Heart right ventricle (tissue), 16 donors: ENCODE measurements at regions not wholly inside any gene's neighbourhood (a gene's known extent, or its start where the extent isn't known, plus 50 kb on each side); places are given as distances from the start of the nearest gene placed in this dataset.
A peak's percentile ranks its signal among the peaks of the same experiment; 100 is the strongest.

Experiments
- ATAC-seq, 8 donors: fragments of 200-7000 bp; cut with Tn5 transposase; one replicate each; pipeline ENCODE4 v1.9.1; 2020; ENCODE audit warnings: mild to moderate bottlenecking in 8 of 8, moderate library complexity in 8 of 8, moderate number of reproducible peaks in 1 of 8
- DNase-seq, 2 donors: peaks; one replicate each; pipeline ENCODE4 v3.0.0-alpha.2; 2020
- H3K27ac ChIP-seq, 10 donors: fragments of 200-600 bp; sonication (generic) in 2 of 10; one replicate each; pipeline versions ENCODE4 v1.5.0 to v1.8.0; 2020 to 2022; ENCODE audit warnings: mild to moderate bottlenecking in 3 of 10
- H3K27me3 ChIP-seq, 7 donors: fragments of 200-600 bp; one replicate each; pipeline ENCODE4 v1.8.0; 2021 to 2022; ENCODE audit warnings: mild to moderate bottlenecking in 2 of 7
- H3K36me3 ChIP-seq, 9 donors: fragments of 200-600 bp; sonication (generic) in 1 of 9; one replicate each; pipeline versions ENCODE4 v1.5.0 to v1.8.0; 2020 to 2022; ENCODE audit warnings: mild to moderate bottlenecking in 2 of 9
- H3K4me1 ChIP-seq, 9 donors: fragments of 200-600 bp; sonication (generic) in 1 of 9; one replicate each; pipeline versions ENCODE4 v1.5.0 to v1.8.0; 2020 to 2022; ENCODE audit warnings: mild to moderate bottlenecking in 4 of 9
- H3K4me3 ChIP-seq, 10 donors: fragments of 200-600 bp; sonication (generic) in 2 of 10; one replicate each; pipeline versions ENCODE4 v1.5.0 to v1.8.0; 2020 to 2022; ENCODE audit warnings: mild to moderate bottlenecking in 7 of 10, moderate library complexity in 2 of 10
- H3K9me3 ChIP-seq, 11 donors: fragments of 200-600 bp in 10 of 11; sonication (generic) in 2 of 11; one replicate each; pipeline versions ENCODE4 v1.5.0 to v1.8.0; 2013 to 2022; ENCODE audit warnings: mild to moderate bottlenecking in 2 of 11, control low read depth in 1 of 11, moderate library complexity in 1 of 11
- CTCF ChIP-seq, 9 donors: fragments of 200-600 bp; sonication (generic) in 2 of 9; IDR thresholded peaks; one replicate each; pipeline versions ENCODE4 v1.5.0 to v1.8.0; 2021 to 2022; ENCODE audit warnings: antibody characterized with exemption in 9 of 9, mild to moderate bottlenecking in 5 of 9, moderate library complexity in 1 of 9
- WGBS, 2 donors: extraction: QIAGEN DNeasy Blood & Tissue Kit; methylation state at CpG; one replicate each; pipeline ENCODE4 v1.1.7; 2013; ENCODE audit warnings: inconsistent platforms in 1 of 2; 5-methylcytosine and 5-hydroxymethylcytosine counted together
- intact Hi-C, 10 donors: fragments of 100-400 bp; cut with DNase I; formaldehyde crosslinking; loops; one replicate each; pipeline versions ENCODE4 v1.11.1 to v1.14.2; 2022
- donor health status: Arrhythmogenic right ventricular cardiomyopathy.
- donor health status: ischemic (EF 13 %, LVEDD 7.1; RV severe dilation, severe dysfunction).
- donor health status: healthy with polysubstance abuse.
- donor health status: DM: no; HTN: yes; CAD: no.
- donor health status: DM: no; HTN: no; CAD: no.
- donor health status: ischemic (EF 25% LVEDD 6.9; RV normal size, moderate dysfunction).
- donor health status: ischemic (EF 25% LVEDD 5.7; RV mildly dilated, moderate dysfunction).
- donor health status: healthy.
- donor health status: DM: yes; HTN: yes; CAD: no.
- donor health status: Ischemic cardiomyopathy.
- donor health status: ischemic (EF 35%, LVEDD 5.7; RV mildly dilated, moderate dysfunction).
- donor health status: nonischemic (EF 11% LVEDD 7.7; RV severe dilation, severe dysfunction).
- donor health status: DM: yes; HTN: yes; CAD: no.
- donor health status: PGD.
- donor health status: ischemic (EF 29% LVEDD 5.4; RV normal size, mild dysfunction).
- donor health status: nonischemic (EF 23%, LVEDD 6.1; RV moderate dilation, normal function).

- DNase-seq, result no peak
- Histone ChIP-seq H3K27ac (peak overlapping the region in 1 of 10 donors; percentile 67), H3K4me3 (no peak overlapping the region), H3K36me3 (no peaks in the 10 kb centered on the region), H3K4me1 (peaks cover 0 to 65% (median 7%) of the 10 kb centered on the region in 9 donors), H3K27me3 (no peaks in the 10 kb centered on the region), H3K9me3 (no peaks in the 10 kb centered on the region)
- intact Hi-C loops, result loop anchor here in 5 of 10 donors (5.0 to 10.0 kb wide), 3 partner anchors 260 to 268 kb away; no protein-coding TSS in a partner anchor
- ATAC-seq, result no peak
- WGBS, 2 donors, result 93% methylated on average over 7 of the region's 7 CpGs
- no peak for TF ChIP-seq CTCF (IDR thresholded peaks at IDR 0.05)
Measured at GRCh38 chr10:88116971-88117626, 253.7 kb downstream of the PTEN start.

GRCh38 chr10:88117869-88118632 is 254.6 kb downstream of the PTEN start:
- WGBS, 2 donors, result 86 to 93% methylated on average over 4 of the region's 4 CpGs
- Histone ChIP-seq H3K36me3 (no peaks in the 10 kb centered on the region), H3K27me3 (no peaks in the 10 kb centered on the region), H3K4me1 (peaks cover 0 to 62% (median 7%) of the 10 kb centered on the region in 9 donors), H3K27ac (no peak overlapping the region), H3K9me3 (no peaks in the 10 kb centered on the region), H3K4me3 (no peak overlapping the region)
- ATAC-seq (no peak), DNase-seq (no peak)
- intact Hi-C loops, result loop anchor here in 5 of 10 donors (5.0 to 10.0 kb wide), 3 partner anchors 261 to 267 kb away; no protein-coding TSS in a partner anchor
- TF ChIP-seq CTCF (IDR thresholded peaks at IDR 0.05), result peak in 4 of 9 donors; percentile 11 to 22 (median 16)

- no peak for TF ChIP-seq CTCF (IDR thresholded peaks at IDR 0.05)
- Histone ChIP-seq H3K4me1 (peaks cover 0 to 55% (median 7%) of the 10 kb centered on the region in 9 donors), H3K36me3 (no peaks in the 10 kb centered on the region), H3K27ac (no peak overlapping the region), H3K9me3 (no peaks in the 10 kb centered on the region), H3K4me3 (no peak overlapping the region), H3K27me3 (no peaks in the 10 kb centered on the region)
- intact Hi-C loops, result loop anchor here in 5 of 10 donors (5.0 to 10.0 kb wide), 3 partner anchors 261 to 266 kb away; no protein-coding TSS in a partner anchor
- DNase-seq, result no peak
- WGBS, 2 donors, result 86 to 90% methylated on average over 4 of the region's 4 CpGs
- no peak for ATAC-seq
Measured at GRCh38 chr10:88118729-88119128, 255.3 kb downstream of the PTEN start.

GRCh38 chr10:88119160-88119559 is 255.7 kb downstream of the PTEN start:
- Histone ChIP-seq H3K4me3 (no peak overlapping the region), H3K36me3 (no peaks in the 10 kb centered on the region), H3K27ac (no peak overlapping the region), H3K4me1 (peaks cover 0 to 51% (median 3%) of the 10 kb centered on the region in 9 donors), H3K27me3 (no peaks in the 10 kb centered on the region), H3K9me3 (no peaks in the 10 kb centered on the region)
- TF ChIP-seq CTCF (IDR thresholded peaks at IDR 0.05), result no peak
- no peak for ATAC-seq
- WGBS, 2 donors, result 98% methylated on average over 2 of the region's 2 CpGs
- DNase-seq, result no peak
- intact Hi-C loops, result loop anchor here in 5 of 10 donors (5.0 to 10.0 kb wide), 3 partner anchors 262 to 266 kb away; no protein-coding TSS in a partner anchor
